ENCODE measurements at regions not wholly inside any gene's neighbourhood (a gene's known extent, or its start where the extent isn't known, plus 50 kb on each side); places are given as distances from the start of the nearest gene placed in this dataset.

- in situ Hi-C loops (cut with MboI; ENCODE audit: low sequenced_read_pairs, unreplicated experiment): no loop called here
- DNase-seq (ENCODE audit: low spot score): no peak
- TF ChIP-seq, protein P1, sequence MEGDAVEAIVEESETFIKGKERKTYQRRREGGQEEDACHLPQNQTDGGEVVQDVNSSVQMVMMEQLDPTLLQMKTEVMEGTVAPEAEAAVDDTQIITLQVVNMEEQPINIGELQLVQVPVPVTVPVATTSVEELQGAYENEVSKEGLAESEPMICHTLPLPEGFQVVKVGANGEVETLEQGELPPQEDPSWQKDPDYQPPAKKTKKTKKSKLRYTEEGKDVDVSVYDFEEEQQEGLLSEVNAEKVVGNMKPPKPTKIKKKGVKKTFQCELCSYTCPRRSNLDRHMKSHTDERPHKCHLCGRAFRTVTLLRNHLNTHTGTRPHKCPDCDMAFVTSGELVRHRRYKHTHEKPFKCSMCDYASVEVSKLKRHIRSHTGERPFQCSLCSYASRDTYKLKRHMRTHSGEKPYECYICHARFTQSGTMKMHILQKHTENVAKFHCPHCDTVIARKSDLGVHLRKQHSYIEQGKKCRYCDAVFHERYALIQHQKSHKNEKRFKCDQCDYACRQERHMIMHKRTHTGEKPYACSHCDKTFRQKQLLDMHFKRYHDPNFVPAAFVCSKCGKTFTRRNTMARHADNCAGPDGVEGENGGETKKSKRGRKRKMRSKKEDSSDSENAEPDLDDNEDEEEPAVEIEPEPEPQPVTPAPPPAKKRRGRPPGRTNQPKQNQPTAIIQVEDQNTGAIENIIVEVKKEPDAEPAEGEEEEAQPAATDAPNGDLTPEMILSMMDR (IDR thresholded peaks at IDR 0.05; ENCODE audit: borderline replicate concordance, control extremely low read depth, extremely low read depth, insufficient read depth, missing control alignments): no peak
Observed at GRCh38 chr9:107648153-107648715, 158.7 kb upstream of the KLF4 start.

DNA sequence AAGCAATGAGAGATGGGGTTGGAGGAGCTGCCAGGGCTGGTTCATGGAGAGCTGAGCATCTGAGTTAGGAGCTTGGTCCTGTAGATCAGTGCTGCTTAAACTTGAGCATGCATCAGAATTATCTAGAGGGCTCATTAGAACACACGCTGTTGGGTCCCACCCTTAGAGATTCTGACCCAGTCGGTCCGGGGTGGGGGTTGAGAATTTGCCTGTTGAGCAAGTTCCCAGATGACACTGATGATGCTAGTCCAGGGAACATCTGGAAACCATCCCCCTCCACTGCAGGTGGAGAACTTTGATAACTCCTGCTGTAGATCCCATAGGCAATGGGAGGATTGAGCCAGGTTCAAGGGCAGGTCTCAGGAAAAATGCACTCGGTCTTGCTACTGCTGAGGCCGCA is 158.0 kb upstream of the KLF4 start:
- in situ Hi-C loops (cut with MboI; ENCODE audit: low sequenced_read_pairs, unreplicated experiment): no loop called here
- no peak for DNase-seq (ENCODE audit: low spot score)
- TF ChIP-seq, protein P1 (IDR thresholded peaks at IDR 0.05; ENCODE audit: borderline replicate concordance, control extremely low read depth, extremely low read depth, insufficient read depth, missing control alignments): no peak

- TF ChIP-seq, protein P1 (IDR thresholded peaks at IDR 0.05; ENCODE audit: borderline replicate concordance, control extremely low read depth, extremely low read depth, insufficient read depth, missing control alignments): no peak
- in situ Hi-C loops (cut with MboI; ENCODE audit: low sequenced_read_pairs, unreplicated experiment): no loop called here
- DNase-seq (ENCODE audit: low spot score): no peak
Observed at GRCh38 chr9:107647141-107647540, 157.6 kb upstream of the KLF4 start.

DNA sequence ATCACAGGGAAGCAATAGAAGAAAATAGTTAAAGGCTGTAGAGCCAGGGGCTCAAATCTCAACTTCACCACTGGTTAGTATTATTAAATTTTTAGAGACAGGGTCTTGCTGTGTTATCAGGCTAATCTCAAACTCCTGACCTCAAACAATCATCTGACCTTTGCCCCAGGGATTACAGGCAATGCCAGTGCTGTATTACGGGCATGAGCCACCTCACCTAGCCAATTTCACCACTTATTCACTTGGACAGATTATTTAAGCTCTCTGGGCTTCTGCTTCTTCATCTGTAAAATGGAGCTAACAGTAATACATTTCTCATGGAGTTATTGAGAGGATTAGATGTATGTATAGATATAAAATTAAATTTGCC is 155.9 kb upstream of the KLF4 start:
- TF ChIP-seq, protein P1 (IDR thresholded peaks at IDR 0.05; ENCODE audit: borderline replicate concordance, control extremely low read depth, extremely low read depth, insufficient read depth, missing control alignments): no peak
- DNase-seq (ENCODE audit: low spot score): no peak
- in situ Hi-C loops (cut with MboI; ENCODE audit: low sequenced_read_pairs, unreplicated experiment): no loop called here

- TF ChIP-seq, protein P1 (IDR thresholded peaks at IDR 0.05; ENCODE audit: borderline replicate concordance, control extremely low read depth, extremely low read depth, insufficient read depth, missing control alignments): no peak
- DNase-seq (ENCODE audit: low spot score): no peak
- in situ Hi-C loops (cut with MboI; ENCODE audit: low sequenced_read_pairs, unreplicated experiment): no loop called here
Observed at GRCh38 chr9:107644733-107645463, 155.3 kb upstream of the KLF4 start.

GRCh38 chr9:107639426-107639825 is 149.9 kb upstream of the KLF4 start:
- DNase-seq (ENCODE audit: low spot score): no peak
- TF ChIP-seq, protein P1 (IDR thresholded peaks at IDR 0.05; ENCODE audit: borderline replicate concordance, control extremely low read depth, extremely low read depth, insufficient read depth, missing control alignments): no peak
- in situ Hi-C loops (cut with MboI; ENCODE audit: low sequenced_read_pairs, unreplicated experiment): no loop called here
